PC-3 (cell line): ENCODE measurements at regions not wholly inside any gene's neighbourhood (a gene's known extent, or its start where the extent isn't known, plus 50 kb on each side); places are given as distances from the start of the nearest gene placed in this dataset.

Experiments
- ATAC-seq: fragments of 200-7000 bp; cut with Tn5 transposase; 2 replicates; pipeline ENCODE4 v1.9.1; 2020; ENCODE audit warnings: mild to moderate bottlenecking, moderate library complexity
- BruUV-seq: library from RNA; stranded (reverse); fragments of 400-500 nt; replicated peaks from 2 replicates; lab custom pipeline; 2021; lab: Mats Ljungman, UMichigan
- CTCF ChIA-PET: fragments of 300-600 bp; sonication (Branson Sonifier 250); formaldehyde crosslinking; loops from one replicate; lab custom pipeline; 2022; ENCODE audit warnings: antibody characterized with exemption; lab: Charles Lee
- POLR2A ChIA-PET: fragments of 300-600 bp; sonication (Branson Sonifier 250); formaldehyde crosslinking; loops from one replicate; lab custom pipeline; 2022; ENCODE audit warnings: antibody characterized with exemption; ENCODE audit not compliant: unreplicated experiment; lab: Charles Lee
- DNase-seq: peaks from one replicate; pipeline ENCODE4 v3.0.0-alpha.2; 2015
- H2AFZ ChIP-seq: fragments of 300-600 bp; sonication (generic); 2 replicates; pipeline ENCODE4 v1.6.0; 2016; ENCODE audit warnings: antibody characterized with exemption, low read length
- H3F3A ChIP-seq: fragments of 300-600 bp; sonication (generic); one replicate; pipeline ENCODE4 v1.6.0; 2017; ENCODE audit warnings: antibody characterized with exemption, low read length, control low read depth, mild to moderate bottlenecking; ENCODE audit not compliant: unreplicated experiment
- H3K27ac ChIP-seq: fragments of 300-600 bp; sonication (generic); 2 replicates; pipeline ENCODE4 v1.5.1; 2016; ENCODE audit warnings: mild to moderate bottlenecking, low read length
- H3K27me3 ChIP-seq: fragments of 300-600 bp; sonication (generic); 2 replicates; pipeline ENCODE4 v1.6.1; 2016; ENCODE audit warnings: low read length, mixed read lengths
- H3K36me3 ChIP-seq: fragments of 300-600 bp; sonication (generic); 2 replicates; pipeline ENCODE4 v1.6.1; 2016; ENCODE audit warnings: low read depth, mixed run types, low read length, mixed read lengths
- H3K4me1 ChIP-seq: fragments of 300-600 bp; sonication (generic); 2 replicates; pipeline ENCODE4 v1.5.1; 2016; ENCODE audit warnings: low read length; ENCODE audit not compliant: insufficient read depth
- H3K4me2 ChIP-seq: fragments of 300-600 bp; sonication (generic); 2 replicates; pipeline ENCODE4 v1.6.0; 2016; ENCODE audit warnings: low read length
- H3K4me3 ChIP-seq: fragments of 300-600 bp; sonication (generic); 2 replicates; pipeline ENCODE4 v1.5.1; 2016; ENCODE audit warnings: mild to moderate bottlenecking, low read length, mixed read lengths
- H3K79me2 ChIP-seq: fragments of 300-600 bp; sonication (generic); 2 replicates; pipeline ENCODE4 v1.6.1; 2017; ENCODE audit warnings: low read length, mixed read lengths
- H3K9ac ChIP-seq: fragments of 300-600 bp; sonication (generic); 2 replicates; pipeline ENCODE4 v1.6.0; 2016; ENCODE audit warnings: mild to moderate bottlenecking, low read length
- H3K9me2 ChIP-seq: fragments of 300-600 bp; sonication (generic); replicated peaks from 2 replicates; pipeline ENCODE4 v1.6.1; 2016; ENCODE audit warnings: mixed run types, low read length, mixed read lengths
- H3K9me3 ChIP-seq: fragments of 300-600 bp; sonication (generic); 2 replicates; pipeline ENCODE4 v1.6.1; 2016; ENCODE audit warnings: low read length, mixed read lengths
- H4K20me1 ChIP-seq: fragments of 300-600 bp; sonication (generic); 2 replicates; pipeline ENCODE4 v1.6.1; 2016; ENCODE audit warnings: low read length, mixed read lengths
- CTCF ChIP-seq: fragments of 300-600 bp; sonication (generic); conservative IDR thresholded peaks from 2 replicates; pipeline ENCODE4 v1.5.1; 2017; ENCODE audit warnings: antibody characterized with exemption, low read depth, mild to moderate bottlenecking, low read length
- EZH2 ChIP-seq: fragments of 300-600 bp; sonication (generic); IDR thresholded peaks from one replicate; pipeline ENCODE4 v1.6.1; 2017; ENCODE audit warnings: antibody characterized with exemption, mild to moderate bottlenecking, low read length; ENCODE audit not compliant: unreplicated experiment
- EZH2phosphoT487 ChIP-seq: fragments of 300-600 bp; sonication (generic); IDR thresholded peaks from 2 replicates; pipeline ENCODE4 v1.6.1; 2018; ENCODE audit warnings: mild to moderate bottlenecking, antibody characterized with exemption, low read length, borderline replicate concordance
- intact Hi-C: fragments of 100-400 bp; cut with micrococcal nuclease; formaldehyde crosslinking; loops from 2 replicates; pipeline ENCODE4 v1.9.0; 2023

DNA sequence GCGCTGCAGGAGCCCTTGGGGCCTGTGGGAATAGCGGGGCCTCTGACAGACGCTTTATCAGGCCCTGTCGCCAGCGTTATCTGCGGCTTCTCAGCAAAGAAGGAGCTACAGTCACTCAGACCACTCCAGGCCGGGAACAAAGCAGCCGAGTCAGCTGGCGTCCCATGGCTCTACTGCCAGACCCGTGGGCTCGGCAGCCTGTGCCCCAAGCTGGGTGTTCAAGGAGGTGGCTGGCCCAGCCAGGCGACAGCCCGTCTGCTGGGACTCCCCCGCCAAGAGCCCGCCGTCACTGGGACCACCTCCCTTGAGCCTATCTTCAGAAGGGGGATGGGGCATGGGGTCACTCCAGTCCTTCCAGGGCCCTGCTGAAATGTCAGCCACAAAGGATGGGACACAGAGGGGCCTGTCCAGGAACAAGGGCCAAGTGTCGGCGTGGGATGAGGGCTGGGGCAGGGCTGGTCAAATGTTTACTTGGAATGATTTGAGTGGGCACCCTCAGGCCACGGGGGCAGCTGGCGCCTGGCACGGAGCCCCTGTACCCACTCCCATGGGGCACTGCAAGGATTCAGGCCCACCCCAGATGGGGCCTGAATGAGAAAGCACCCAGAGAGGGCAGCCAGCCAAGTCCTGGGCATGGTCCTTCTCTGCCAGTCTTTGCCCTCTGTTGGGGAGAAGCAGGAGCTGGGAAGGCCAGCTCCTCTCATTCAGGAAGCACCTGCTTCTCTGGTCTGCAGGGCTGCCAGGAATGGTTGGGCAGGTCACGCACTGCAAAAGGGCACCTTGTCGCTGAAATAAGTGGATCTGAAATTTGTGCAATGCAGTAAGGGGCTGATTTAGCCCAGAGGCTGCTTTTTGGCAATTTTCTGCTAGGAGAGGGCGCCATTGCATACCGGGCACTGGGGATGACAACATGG is 148.3 kb downstream of the SMAD6 start:
- peaks cover 16% of the 10 kb centered on the region for H3K4me1 ChIP-seq
- H3F3A ChIP-seq = no peaks in the 10 kb centered on the region
- no peaks in the 10 kb centered on the region for H3K27me3 ChIP-seq
- no peaks in the 10 kb centered on the region for H3K9me2 ChIP-seq
- ChIA-PET POLR2A (interaction anchor here (0.5 kb wide), 1 partner anchor 150 kb away, joined by 3 read pairs; no protein-coding TSS in a partner anchor), CTCF (interaction anchor here (1.1 to 2.5 kb wide), 2 partner anchors 61 to 82 kb away, joined by 3 to 22 read pairs; no protein-coding TSS in a partner anchor)
- ATAC-seq (no peak), DNase-seq (no peak)
- no peak overlapping the region for H3K4me2 ChIP-seq
- no peaks in the 10 kb centered on the region for H3K9me3 ChIP-seq
- intact Hi-C loops = loop anchor here (5.0 kb wide), 4 partner anchors 48 to 233 kb away; partner anchors contain the start of gene SMAD6
- no peaks in the 10 kb centered on the region for H3K79me2 ChIP-seq
- BruUV-seq = no TSS peak
- no peak overlapping the region for H3K4me3 ChIP-seq
- H4K20me1 ChIP-seq = no peaks in the 10 kb centered on the region
- H3K9ac ChIP-seq = no peak overlapping the region
- no peak overlapping the region for H3K27ac ChIP-seq
- TF ChIP-seq EZH2 = no peak
- no peaks in the 10 kb centered on the region for H3K36me3 ChIP-seq
- H2AFZ ChIP-seq = peak overlapping the region; percentile 62

- Histone ChIP-seq H3K79me2 (no peaks in the 10 kb centered on the region), H3K9me3 (no peaks in the 10 kb centered on the region), H3K4me1 (peaks cover 16% of the 10 kb centered on the region), H3K27ac (no peak overlapping the region), H4K20me1 (no peaks in the 10 kb centered on the region), H3K9me2 (no peaks in the 10 kb centered on the region), H3K4me2 (peak overlapping the region; percentile 63), H3K27me3 (no peaks in the 10 kb centered on the region), H3F3A (no peaks in the 10 kb centered on the region), H3K9ac (no peak overlapping the region), H3K4me3 (no peak overlapping the region), H2AFZ (peak overlapping the region; percentile 62), H3K36me3 (no peaks in the 10 kb centered on the region)
- intact Hi-C loops = loop anchor here (1.0 to 5.0 kb wide), 6 partner anchors 49 to 248 kb away; partner anchors contain the start of gene SMAD6
- ChIA-PET CTCF (interaction anchor here (0.7 to 2.5 kb wide), 6 partner anchors 12 to 155 kb away, joined by 3 to 22 read pairs (median 4); partner anchors contain the start of gene SMAD6), POLR2A (no interaction called here)
- ATAC-seq (no peak), DNase-seq (no peak)
- TF ChIP-seq CTCF = no peak
- no peak for TF ChIP-seq EZH2
- TF ChIP-seq EZH2phosphoT487 = no peak
- BruUV-seq = no TSS peak
Observed at GRCh38 chr15:66850996-66851310, 148.9 kb downstream of the SMAD6 start.

DNA sequence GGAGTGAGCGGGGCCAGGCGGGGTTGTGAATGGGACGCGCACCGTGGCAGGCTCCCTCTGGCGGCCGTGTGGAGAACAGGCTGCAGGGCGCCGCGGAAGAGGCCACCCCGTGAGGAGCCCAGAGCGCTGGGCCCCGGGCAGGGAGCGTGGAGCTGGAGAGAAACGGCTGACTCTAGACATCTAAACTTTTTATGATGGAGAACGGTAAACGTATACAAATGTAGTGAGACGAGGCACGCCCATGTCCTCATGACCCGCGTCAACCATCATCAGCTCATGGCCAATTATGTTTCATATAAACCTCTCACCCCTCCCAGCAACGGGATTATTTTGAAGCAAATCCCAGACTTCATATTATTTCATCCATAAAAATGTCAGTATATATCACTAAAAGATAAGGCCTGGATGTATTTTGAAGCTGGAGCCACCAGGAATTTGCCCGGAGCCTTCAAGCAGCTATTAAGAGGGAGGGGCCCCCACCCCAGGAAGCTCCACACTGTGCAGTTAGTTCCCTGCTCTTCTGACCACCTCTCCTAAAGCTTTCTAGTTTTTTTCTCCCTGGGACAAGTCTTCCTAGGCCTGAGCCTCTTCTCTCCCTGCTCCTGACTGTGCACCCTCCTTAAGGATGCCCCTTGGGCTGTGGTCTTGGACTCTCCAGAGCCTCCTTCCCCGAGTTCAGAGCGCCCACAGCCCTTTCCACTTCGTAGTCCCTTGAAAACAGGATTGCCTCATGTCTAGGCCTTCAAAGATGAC is 149.5 kb downstream of the SMAD6 start:
- peak overlapping the region; percentile 62 for H2AFZ ChIP-seq
- H3F3A ChIP-seq = no peaks in the 10 kb centered on the region
- peak; percentile 78 for TF ChIP-seq CTCF
- no peak for TF ChIP-seq EZH2phosphoT487
- no peaks in the 10 kb centered on the region for H3K36me3 ChIP-seq
- DNase-seq = peak; percentile 72
- H3K9me2 ChIP-seq = no peaks in the 10 kb centered on the region
- intact Hi-C loops = loop anchor here (1.0 to 5.0 kb wide), 6 partner anchors 49 to 248 kb away; partner anchors contain the start of gene SMAD6
- no peaks in the 10 kb centered on the region for H3K79me2 ChIP-seq
- no TSS peak for BruUV-seq
- H3K27me3 ChIP-seq = no peaks in the 10 kb centered on the region
- no peaks in the 10 kb centered on the region for H4K20me1 ChIP-seq
- H3K9ac ChIP-seq = no peak overlapping the region
- peak; percentile 93 for ATAC-seq
- peaks cover 16% of the 10 kb centered on the region for H3K4me1 ChIP-seq
- ChIA-PET POLR2A (interaction anchor here (0.5 to 0.6 kb wide), 3 partner anchors 9 to 103 kb away, joined by 3 to 8 read pairs (median 7); no protein-coding TSS in a partner anchor), CTCF (interaction anchor here (0.6 to 2.5 kb wide), 10 partner anchors 11 to 274 kb away, joined by 3 to 22 read pairs (median 4); partner anchors contain the start of gene SMAD6)
- H3K4me3 ChIP-seq = no peak overlapping the region
- H3K4me2 ChIP-seq = peak overlapping the region; percentile 63
- H3K27ac ChIP-seq = no peak overlapping the region
- H3K9me3 ChIP-seq = no peaks in the 10 kb centered on the region
